ENCODE measurements at regions not wholly inside any gene's neighbourhood (a gene's known extent, or its start where the extent isn't known, plus 50 kb on each side); places are given as distances from the start of the nearest gene placed in this dataset.

- peak; percentile 65 for DNase-seq
These were observed 91.8 kb upstream of the KLF7 start for GRCh38 chr2:207257251-207258250.

DNA sequence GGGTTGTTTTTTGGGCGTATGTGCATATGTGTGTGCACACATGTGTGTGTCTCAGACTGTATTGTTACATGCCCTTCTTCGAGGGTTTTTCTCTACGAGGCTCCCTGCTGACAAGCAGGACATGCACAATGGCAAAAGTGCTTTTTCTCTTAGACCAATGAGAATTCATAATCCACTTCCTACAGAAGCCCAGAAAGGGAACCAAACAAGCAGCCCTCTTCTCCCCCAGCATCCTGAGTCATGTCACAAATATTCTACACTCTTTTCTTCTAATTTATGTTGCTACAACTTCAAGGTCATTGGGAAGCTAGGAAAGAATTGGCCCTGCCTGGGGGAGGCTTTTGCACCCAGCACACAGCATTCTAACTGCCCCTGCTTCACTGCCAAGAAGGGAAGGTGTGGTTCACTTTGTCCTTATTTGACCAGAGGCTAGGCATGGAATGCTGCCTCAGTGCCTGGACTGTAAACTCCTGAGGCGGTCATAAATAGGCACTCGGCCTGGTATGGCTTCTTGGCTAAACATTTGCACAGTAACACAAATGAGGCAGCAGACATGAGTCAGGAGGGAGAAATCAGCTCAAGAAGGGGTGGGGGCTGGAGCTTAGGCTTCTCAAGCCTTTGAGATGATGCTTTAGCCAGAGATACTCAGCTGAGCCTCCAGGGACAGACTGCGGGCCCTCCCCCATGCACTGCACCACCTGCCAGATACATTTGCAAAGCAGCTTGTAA lies 92.7 kb upstream of the KLF7 start:
- peak; percentile 100 for DNase-seq

GRCh38 chr2:207260021-207260420 lies 94.3 kb upstream of the KLF7 start:
- no peak for DNase-seq

- peak; percentile 35 for DNase-seq
These were observed 95.2 kb upstream of the KLF7 start for GRCh38 chr2:207260947-207261346.

- no peak for DNase-seq
These were observed 98.6 kb upstream of the KLF7 start for GRCh38 chr2:207264310-207264709.

DNA sequence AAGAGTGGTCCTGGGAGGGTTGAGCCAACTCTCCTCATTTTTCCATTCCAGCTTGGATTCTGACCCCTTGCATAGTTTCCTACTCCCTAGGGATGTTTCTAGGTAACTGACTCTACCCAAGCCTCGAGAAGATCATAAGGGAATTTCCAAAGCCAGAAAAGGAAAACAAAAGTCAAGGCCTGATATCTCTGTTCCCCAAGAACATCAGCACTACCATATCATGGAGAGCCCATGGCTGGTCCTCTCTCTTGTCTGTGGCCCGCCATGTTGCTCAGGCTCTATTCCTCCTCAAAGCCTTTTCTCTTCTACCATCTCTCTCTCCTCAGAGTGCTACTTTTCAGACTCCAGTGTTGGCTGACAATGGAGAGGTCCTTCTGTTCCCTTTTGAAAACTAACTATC lies 99.6 kb upstream of the KLF7 start:
- DNase-seq: no peak

DNA sequence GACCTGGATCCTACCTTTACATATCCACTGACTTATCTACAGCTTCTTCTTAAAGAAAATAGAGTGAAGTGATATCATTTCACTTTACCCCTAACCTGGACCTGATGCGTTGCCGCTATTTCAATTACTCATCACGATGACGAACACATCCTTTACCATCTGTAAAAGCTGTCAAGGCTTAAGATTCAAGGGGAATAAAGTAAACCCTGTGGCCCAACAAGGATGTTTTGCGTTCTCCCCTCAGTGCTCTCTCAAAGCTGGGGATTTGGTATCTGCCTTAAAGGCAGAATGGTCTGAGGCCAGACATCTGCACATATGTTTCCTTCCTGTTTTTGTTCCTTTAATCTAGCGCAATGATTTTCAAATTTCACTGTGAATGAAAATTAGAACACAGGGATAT lies 100.1 kb upstream of the KLF7 start:
- DNase-seq: no peak

GRCh38 chr2:207266648-207267047 lies 100.9 kb upstream of the KLF7 start:
- DNase-seq: no peak

GRCh38 chr2:207269038-207269437 lies 103.3 kb upstream of the KLF7 start:
- no peak for DNase-seq

GRCh38 chr2:207274530-207275189 lies 108.9 kb upstream of the KLF7 start:
- peak; percentile 74 for DNase-seq

GRCh38 chr2:207275779-207276178 lies 110.0 kb upstream of the KLF7 start:
- no peak for DNase-seq

DNA sequence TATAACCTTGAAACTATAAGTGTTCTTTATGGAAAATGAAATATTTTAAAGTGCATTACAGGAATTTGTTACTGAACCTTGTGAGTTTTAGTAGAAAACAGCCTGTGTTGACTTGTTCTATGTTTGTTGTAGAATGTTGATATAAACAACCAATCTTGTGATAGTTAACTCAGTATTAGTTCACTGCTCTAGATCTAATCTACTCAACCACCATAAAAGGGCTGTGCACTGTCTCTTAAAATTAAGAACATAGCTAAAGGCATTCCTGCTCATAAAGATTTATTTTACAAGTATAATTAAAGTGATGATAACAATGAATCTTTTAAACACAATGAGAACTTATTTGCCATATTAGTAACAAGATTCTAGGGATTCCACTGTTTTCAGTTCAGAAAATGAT lies 110.5 kb upstream of the KLF7 start:
- no peak for DNase-seq

GRCh38 chr2:207276858-207277257 lies 111.1 kb upstream of the KLF7 start:
- DNase-seq: no peak

DNA sequence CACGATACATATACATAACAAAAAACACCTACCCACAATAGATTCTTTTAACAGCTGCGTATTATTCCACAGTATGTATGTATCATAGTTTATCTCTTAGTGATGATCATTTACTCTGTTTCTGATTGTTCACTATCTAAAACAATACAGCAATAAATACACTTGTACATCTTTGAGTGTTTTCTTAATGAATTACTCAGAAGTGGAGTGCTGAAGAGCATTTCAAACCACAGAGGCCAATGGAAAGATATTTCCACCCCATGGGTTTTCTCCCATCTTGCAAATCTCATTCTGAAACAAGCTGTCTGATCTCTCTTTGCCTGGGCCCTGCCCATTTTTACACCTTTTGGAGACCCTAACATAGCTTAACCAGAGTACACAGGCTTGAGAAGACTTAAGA lies 113.8 kb upstream of the KLF7 start:
- no peak for DNase-seq

DNA sequence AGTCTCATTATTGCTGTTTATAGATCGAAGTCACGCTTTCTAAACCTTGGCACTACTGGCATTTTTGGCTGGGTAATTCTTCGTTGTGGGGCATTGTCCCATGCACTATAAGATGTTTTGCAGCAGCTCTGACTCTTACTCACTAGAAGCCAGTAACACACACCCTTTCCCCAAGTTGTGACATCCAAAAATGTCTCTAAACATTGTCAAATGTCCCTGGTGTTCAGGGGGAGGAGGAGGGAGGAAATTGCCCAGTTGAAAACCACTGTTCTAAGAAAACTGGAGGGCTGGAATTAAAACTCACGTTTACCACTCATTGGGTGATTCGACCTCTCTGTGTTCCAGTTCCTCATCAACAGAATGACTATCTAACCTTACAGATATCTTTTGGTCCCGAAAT lies 115.7 kb upstream of the KLF7 start:
- no peak for DNase-seq

- no peak for DNase-seq
These were observed 117.2 kb upstream of the KLF7 start for GRCh38 chr2:207282916-207283315.

- no peak for DNase-seq
These were observed 117.6 kb upstream of the KLF7 start for GRCh38 chr2:207283356-207283755.

DNA sequence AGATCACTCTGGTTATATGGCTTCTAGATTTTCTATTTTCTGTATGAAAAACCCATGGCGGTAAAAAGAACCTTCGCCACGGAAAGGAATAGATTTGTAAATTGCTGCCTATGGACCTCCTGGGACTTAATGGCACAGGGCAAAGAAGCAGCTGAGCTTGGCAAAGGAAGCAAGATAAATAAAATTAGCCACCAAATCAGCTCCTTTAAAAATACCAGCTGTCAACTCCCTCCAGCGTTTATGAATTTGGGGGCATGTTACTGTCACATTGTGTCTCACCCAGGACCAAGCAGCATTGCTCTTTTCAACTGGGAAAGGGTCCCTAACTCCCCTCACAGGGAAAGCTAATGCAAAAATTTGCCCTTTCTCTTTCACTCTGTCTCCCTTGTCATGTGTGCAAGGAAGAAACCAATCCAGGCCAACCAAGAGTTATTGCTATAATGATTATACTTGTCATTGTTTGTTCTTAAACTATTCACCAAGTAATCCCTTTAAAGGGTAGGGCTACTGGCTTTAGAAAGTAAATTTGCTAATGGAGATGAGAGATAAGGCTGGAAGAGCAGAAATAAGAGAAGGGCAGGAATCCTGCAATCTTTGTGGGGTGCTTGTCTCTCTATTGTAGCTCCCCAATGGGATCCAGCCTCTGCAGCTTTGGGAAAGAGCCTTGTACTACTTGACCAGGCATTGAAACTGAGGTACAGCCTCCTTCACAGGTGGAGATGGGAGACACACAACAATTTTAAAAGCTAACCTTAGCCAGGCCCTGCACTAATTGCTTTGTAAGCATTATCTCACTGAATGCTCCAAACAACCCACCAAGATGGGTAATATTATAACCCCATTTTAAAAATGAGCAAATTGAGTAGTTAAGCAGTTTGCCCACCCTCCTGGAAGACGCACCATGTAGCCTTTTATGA lies 119.1 kb upstream of the KLF7 start:
- no peak for DNase-seq

DNA sequence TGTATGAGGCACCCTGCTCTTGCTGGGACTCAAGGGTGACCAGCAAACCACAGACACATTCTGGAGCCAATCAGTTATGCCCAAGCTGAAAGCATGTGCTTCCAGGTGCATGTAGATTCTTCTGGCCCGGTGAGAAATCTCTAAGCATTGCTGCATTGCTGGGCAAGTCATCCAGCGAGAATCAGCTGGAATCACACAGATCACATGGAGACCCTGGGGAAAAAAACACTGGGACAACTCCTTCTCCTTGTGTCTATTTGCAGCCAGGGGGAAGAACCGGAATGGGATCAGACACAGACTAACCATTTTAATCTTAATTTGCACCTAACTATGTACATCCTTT lies 119.7 kb upstream of the KLF7 start:
- DNase-seq: no peak

- DNase-seq: no peak
These were observed 120.4 kb upstream of the KLF7 start for GRCh38 chr2:207286106-207286505.

DNA sequence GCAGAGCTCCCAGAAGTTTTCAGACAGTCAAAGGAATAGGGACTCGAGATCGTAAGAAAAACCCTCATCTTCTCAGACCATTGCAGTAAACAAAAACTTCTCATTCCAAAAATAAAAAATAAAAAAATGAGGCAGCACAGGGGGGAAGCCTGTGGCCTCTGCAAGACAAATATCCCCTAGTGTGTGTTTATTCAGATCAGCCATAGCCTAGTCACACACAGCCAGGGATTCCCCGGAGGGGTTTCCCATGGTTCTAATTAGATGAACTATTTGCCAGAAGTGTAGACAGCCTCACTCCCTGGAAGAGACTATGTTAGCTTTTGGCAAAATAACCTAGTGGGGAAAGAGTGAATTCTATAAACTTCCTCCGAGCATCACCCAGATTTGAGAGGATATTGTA lies 122.9 kb upstream of the KLF7 start:
- DNase-seq: peak; percentile 80

DNA sequence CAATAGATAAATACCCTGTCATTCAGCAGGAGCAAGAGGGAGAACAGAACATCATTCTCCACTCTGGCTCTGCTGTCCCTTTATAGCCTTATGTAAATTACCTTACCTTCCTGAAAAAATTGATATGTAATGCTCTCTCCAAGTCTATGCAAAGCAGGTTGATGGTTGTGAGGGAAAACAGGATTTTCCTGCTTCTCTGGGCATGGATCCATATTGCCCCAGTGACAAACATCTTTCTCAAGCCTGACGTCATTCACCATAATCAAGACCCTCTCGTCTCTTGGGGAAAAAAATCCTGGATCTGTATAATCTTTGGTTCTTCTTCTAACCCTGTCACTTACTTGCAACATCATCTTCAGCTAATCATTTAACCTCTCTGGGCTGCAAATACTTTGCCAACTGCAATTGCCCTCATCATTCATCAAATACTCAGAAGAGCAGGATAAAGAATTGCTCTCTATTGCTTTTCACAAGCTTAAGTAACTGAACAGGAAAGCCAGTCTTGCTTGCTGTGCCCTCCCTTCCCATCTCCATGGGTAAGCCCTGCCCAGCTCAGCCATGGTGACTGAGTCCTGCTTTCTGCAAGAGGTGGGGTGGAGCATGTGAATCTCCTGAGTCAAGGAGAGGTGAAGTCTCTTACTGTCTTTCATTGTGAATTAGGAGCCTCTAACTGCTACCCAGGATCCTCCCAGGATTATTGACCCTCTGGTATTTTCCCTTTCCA lies 123.7 kb upstream of the KLF7 start:
- no peak for DNase-seq
